GM10266 (cell line): ENCODE measurements at regions not wholly inside any gene's neighbourhood (a gene's known extent, or its start where the extent isn't known, plus 50 kb on each side); places are given as distances from the start of the nearest gene placed in this dataset.

Experiments used
- DNase-seq: peaks from one replicate; pipeline ENCODE4 v3.0.0; 2012; ENCODE audit errors: extremely low spot score
- CTCF ChIP-seq: IDR thresholded peaks from 2 replicates; pipeline ENCODE4 v1.5.1; 2012; ENCODE audit warnings: mild to moderate bottlenecking, low read depth; ENCODE audit not compliant: control insufficient read depth, insufficient read depth; ENCODE audit errors: missing control alignments

- TF ChIP-seq CTCF: no peak
- no peak for DNase-seq
Measured at GRCh38 chr13:97895383-97895782, 58.1 kb upstream of the IPO5 start.

- TF ChIP-seq CTCF: no peak
- DNase-seq: no peak
Measured at GRCh38 chr13:97896446-97896845, 57.0 kb upstream of the IPO5 start.

GRCh38 chr13:97901716-97902115, 51.8 kb upstream of the IPO5 start:
- DNase-seq: no peak

More at GRCh38 chr13:97901716-97902115, 51.8 kb upstream of the IPO5 start:
- no peak for TF ChIP-seq CTCF
